Activated CD4-positive, alpha-beta T cell treated with anti-CD3 and anti-CD28 coated beads for 36 hours (primary cell): ENCODE measurements at regions not wholly inside any gene's neighbourhood (a gene's known extent, or its start where the extent isn't known, plus 50 kb on each side); places are given as distances from the start of the nearest gene placed in this dataset.
"Not testable (repeated sequence)": the region's sequence is repeated elsewhere in the genome, so short reads cannot be mapped to it uniquely, and the experiment has no call there.

Experiments used
- ATAC-seq: fragments of 200-7000 bp; cut with Tn5 transposase; one replicate; pipeline ENCODE4 v1.10.0; 2021; ENCODE audit warnings: mild to moderate bottlenecking, moderate library complexity
- CTCF ChIA-PET: fragments of 350-600 bp; sonication (Branson Sonifier 250); formaldehyde crosslinking; loops from one replicate; lab custom pipeline; 2021; ENCODE audit warnings: antibody characterized with exemption; lab: Charles Lee
- POLR2A ChIA-PET: fragments of 350-600 bp; sonication (Branson Sonifier 250); formaldehyde crosslinking; loops from one replicate; lab custom pipeline; 2021; ENCODE audit warnings: antibody characterized with exemption, inconsistent platforms; lab: Charles Lee
- DNase-seq: peaks from one replicate; pipeline ENCODE4 v3.0.0-alpha.2; 2020
- H3K27ac Mint-ChIP-seq: one replicate; pipeline ENCODE4 v1.8.0; 2021; ENCODE audit warnings: mixed read lengths
- H3K27me3 Mint-ChIP-seq: one replicate; pipeline ENCODE4 v1.8.0; 2021; ENCODE audit warnings: mixed read lengths
- H3K36me3 Mint-ChIP-seq: one replicate; pipeline ENCODE4 v1.8.0; 2021; ENCODE audit warnings: low read depth, mixed read lengths
- H3K4me1 Mint-ChIP-seq: one replicate; pipeline ENCODE4 v1.8.0; 2021; ENCODE audit warnings: mixed read lengths
- H3K4me3 Mint-ChIP-seq: one replicate; pipeline ENCODE4 v1.8.0; 2021; ENCODE audit warnings: mild to moderate bottlenecking, moderate library complexity, mixed read lengths
- H3K9me3 Mint-ChIP-seq: one replicate; pipeline ENCODE4 v1.8.0; 2021; ENCODE audit warnings: low read depth, mixed read lengths
- intact Hi-C, 2 experiments: fragments of 100-400 bp; cut with DNase I in 1 of 2; cut with micrococcal nuclease in 1 of 2; formaldehyde crosslinking; loops; one replicate each; pipeline versions ENCODE4 v1.14.2 to v1.15.1; 2022 to 2024; cut with DNase I, micrococcal nuclease

DNA sequence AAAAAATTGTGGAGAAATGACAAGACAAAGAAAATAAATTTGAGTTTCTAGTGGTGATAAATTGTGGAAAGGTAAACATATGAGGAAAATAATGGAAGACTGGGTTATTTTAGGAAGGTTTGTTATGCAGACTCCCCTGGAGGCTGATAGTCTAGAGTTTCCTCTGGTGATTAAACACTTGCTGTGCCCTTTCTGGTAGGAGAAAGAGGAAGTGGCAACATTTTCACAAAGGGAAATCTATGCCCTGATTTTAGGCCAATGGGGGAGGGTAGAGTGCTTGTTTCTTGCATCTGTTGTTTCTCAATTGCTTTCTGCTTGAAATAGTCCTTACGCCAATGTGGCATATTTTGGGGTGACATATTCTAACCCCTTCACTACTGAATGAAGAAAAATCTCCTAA lies 129.1 kb upstream of the DOK5 start:
- intact Hi-C loops: no loop called here
- Mint-ChIP-seq H3K9me3 (no peaks in the 10 kb centered on the region), H3K36me3 (no peaks in the 10 kb centered on the region), H3K27me3 (peaks cover 16% of the 10 kb centered on the region), H3K27ac (no peak overlapping the region), H3K4me3 (no peak overlapping the region), H3K4me1 (peaks cover 16% of the 10 kb centered on the region)
- POLR2A ChIA-PET: no interaction called here
- no peak for DNase-seq
- CTCF ChIA-PET: no interaction called here
- no peak for ATAC-seq

DNA sequence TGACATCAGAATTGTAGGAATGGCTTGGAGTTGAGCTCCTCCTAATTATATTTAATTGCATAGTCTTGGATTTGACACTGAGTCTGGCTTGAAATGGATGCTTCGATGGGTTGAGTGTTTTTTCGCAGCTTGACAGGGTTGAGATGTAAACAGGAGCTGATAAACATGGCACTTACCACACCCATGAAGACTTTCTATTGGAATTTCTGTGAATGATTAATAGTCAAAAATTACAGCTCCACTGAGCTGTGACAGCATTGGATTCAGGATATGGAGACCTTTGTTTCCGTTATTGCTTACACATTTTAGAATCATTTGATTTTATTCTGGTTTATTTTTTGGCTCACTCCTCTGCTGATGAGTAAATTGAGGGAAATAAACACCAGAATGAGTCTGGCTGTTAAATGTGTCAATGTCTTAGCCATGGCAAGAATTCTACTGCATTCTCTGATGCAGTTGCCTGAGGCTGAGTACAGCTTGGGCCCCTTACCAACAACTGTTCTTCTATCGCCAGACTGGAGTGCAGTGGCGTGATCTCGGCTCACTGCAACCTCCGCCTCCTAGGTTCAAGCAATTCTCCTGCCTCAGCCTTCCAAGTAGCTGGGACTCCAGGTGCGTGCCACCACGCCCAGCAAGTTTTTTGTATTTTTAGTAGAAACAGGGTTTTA lies 128.1 kb upstream of the DOK5 start:
- Mint-ChIP-seq H3K27ac (no peak overlapping the region), H3K9me3 (no peaks in the 10 kb centered on the region), H3K4me3 (no peak overlapping the region), H3K4me1 (peaks cover 23% of the 10 kb centered on the region), H3K27me3 (peaks cover 16% of the 10 kb centered on the region), H3K36me3 (no peaks in the 10 kb centered on the region)
- DNase-seq: no peak
- ATAC-seq: no peak
- ChIA-PET CTCF (no interaction called here), POLR2A (no interaction called here)
- intact Hi-C loops: no loop called here

DNA sequence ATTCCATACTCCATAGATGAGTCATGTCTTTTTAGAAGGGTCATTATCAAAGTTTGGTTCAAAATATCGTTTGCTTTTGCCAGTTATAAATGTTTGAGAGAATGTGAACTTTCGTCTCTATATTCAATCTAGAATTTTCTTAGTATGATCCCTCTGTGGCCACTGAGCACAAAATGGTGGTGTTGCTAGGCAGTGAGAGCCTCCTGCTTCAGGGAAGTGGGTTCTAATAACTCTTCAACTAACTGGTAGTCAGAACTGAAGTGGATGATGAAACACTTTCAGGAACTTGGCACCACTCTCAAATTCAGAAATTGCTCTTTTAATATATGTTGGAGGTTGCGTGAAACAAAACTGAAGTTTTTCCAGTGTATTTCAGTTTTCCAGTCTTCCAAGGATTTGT lies 125.0 kb upstream of the DOK5 start:
- intact Hi-C loops: no loop called here
- H3K4me1 Mint-ChIP-seq: peaks cover 22% of the 10 kb centered on the region
- peak overlapping the region; percentile 74 for H3K27ac Mint-ChIP-seq

GRCh38 chr20:54351371-54352136 lies 123.8 kb upstream of the DOK5 start:
- Mint-ChIP-seq H3K9me3 (no peaks in the 10 kb centered on the region), H3K36me3 (no peaks in the 10 kb centered on the region), H3K27me3 (peaks cover 17% of the 10 kb centered on the region), H3K4me1 (peaks cover 15% of the 10 kb centered on the region), H3K4me3 (no peak overlapping the region), H3K27ac (no peak overlapping the region)
- POLR2A ChIA-PET: no interaction called here
- DNase-seq: peak; percentile 7
- ATAC-seq: peak; percentile 52
- intact Hi-C loops: no loop called here
- CTCF ChIA-PET: interaction anchor here (0.6 kb wide), 1 partner anchor 103 kb away, joined by 4 read pairs; no protein-coding TSS in a partner anchor

More for the DNA sequence above, 125.0 kb upstream of the DOK5 start:
- ChIA-PET CTCF (no interaction called here), POLR2A (no interaction called here)
- DNase-seq (peak; percentile 14), ATAC-seq (peak; percentile 35)
- Mint-ChIP-seq H3K4me3 (no peak overlapping the region), H3K9me3 (no peaks in the 10 kb centered on the region), H3K36me3 (no peaks in the 10 kb centered on the region), H3K27me3 (peaks cover 15% of the 10 kb centered on the region)

- H3K36me3 Mint-ChIP-seq, intact Hi-C loops, H3K27ac Mint-ChIP-seq, CTCF ChIA-PET, H3K9me3 Mint-ChIP-seq, H3K4me3 Mint-ChIP-seq, ATAC-seq, POLR2A ChIA-PET, DNase-seq: not testable (repeated sequence)
- Mint-ChIP-seq H3K27me3 (peaks cover 20% of the 10 kb centered on the region), H3K4me1 (peaks cover 15% of the 10 kb centered on the region)
Measured at GRCh38 chr20:54352541-54352940, 122.9 kb upstream of the DOK5 start.

DNA sequence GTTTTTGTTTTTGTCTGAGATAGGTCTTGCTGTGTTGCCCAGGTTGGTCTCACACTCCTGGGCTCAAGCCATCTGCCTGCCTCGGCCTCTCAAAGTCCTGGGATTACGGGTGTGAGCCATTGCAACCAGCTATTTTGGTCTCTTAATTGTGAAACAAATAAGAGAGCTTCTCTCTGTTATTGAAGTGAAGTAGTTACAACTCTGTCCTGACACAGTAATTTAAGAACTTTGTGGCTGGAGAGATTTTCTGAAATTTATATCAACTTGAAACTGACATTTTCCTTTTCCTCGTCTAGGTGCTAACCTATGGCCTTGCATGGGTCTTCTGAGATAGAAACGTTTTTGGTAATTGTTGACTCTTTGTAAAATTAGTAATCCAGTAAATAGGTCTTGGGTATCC lies 122.1 kb upstream of the DOK5 start:
- Mint-ChIP-seq H3K9me3 (no peaks in the 10 kb centered on the region), H3K27me3 (peaks cover 20% of the 10 kb centered on the region), H3K4me3 (no peak overlapping the region), H3K36me3 (no peaks in the 10 kb centered on the region), H3K27ac (peak overlapping the region; percentile 1), H3K4me1 (peaks cover 15% of the 10 kb centered on the region)
- ChIA-PET POLR2A (no interaction called here), CTCF (interaction anchor here (0.6 kb wide), 1 partner anchor 33 kb away, joined by 3 read pairs; no protein-coding TSS in a partner anchor)
- no peak for DNase-seq
- ATAC-seq: peak; percentile 58
- intact Hi-C loops: loop anchor here in 1 of 2 experiments (1.0 kb wide), 1 partner anchor 68 kb away; no protein-coding TSS in a partner anchor

GRCh38 chr20:54355631-54356280 lies 119.6 kb upstream of the DOK5 start:
- Mint-ChIP-seq H3K4me3 (no peak overlapping the region), H3K4me1 (peaks cover 10% of the 10 kb centered on the region), H3K27me3 (peaks cover 17% of the 10 kb centered on the region), H3K36me3 (no peaks in the 10 kb centered on the region), H3K9me3 (no peaks in the 10 kb centered on the region), H3K27ac (no peak overlapping the region)
- DNase-seq (no peak), ATAC-seq (no peak)
- CTCF ChIA-PET: interaction anchor here (0.6 kb wide), 1 partner anchor 104 kb away, joined by 5 read pairs; no protein-coding TSS in a partner anchor
- intact Hi-C loops: no loop called here
- POLR2A ChIA-PET: no interaction called here

DNA sequence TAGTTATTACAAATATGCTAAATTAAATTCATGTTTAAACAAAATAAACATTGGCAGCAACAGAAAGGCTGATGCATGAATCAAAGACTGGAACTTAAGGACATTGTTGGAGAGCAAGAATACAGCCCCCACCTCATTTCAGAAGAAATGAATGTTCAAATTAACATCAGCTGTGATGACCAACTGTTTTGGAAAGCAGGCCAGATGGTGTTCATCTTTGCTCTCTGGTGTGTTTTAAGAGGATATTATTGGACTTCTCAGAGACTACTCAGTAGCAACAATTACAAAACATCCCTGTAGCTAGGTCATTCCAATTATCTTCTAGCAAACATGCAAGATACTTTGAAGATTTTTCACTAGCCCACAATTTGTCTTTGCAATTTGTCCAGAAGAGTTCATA lies 118.6 kb upstream of the DOK5 start:
- no peak overlapping the region for H3K27ac Mint-ChIP-seq
- H3K36me3 Mint-ChIP-seq: no peaks in the 10 kb centered on the region
- no peak for ATAC-seq
- ChIA-PET CTCF (no interaction called here), POLR2A (no interaction called here)
- H3K4me1 Mint-ChIP-seq: peaks cover 4% of the 10 kb centered on the region
- no peak overlapping the region for H3K4me3 Mint-ChIP-seq
- no peak for DNase-seq
- intact Hi-C loops: no loop called here
- H3K9me3 Mint-ChIP-seq: no peaks in the 10 kb centered on the region
- H3K27me3 Mint-ChIP-seq: peaks cover 15% of the 10 kb centered on the region

DNA sequence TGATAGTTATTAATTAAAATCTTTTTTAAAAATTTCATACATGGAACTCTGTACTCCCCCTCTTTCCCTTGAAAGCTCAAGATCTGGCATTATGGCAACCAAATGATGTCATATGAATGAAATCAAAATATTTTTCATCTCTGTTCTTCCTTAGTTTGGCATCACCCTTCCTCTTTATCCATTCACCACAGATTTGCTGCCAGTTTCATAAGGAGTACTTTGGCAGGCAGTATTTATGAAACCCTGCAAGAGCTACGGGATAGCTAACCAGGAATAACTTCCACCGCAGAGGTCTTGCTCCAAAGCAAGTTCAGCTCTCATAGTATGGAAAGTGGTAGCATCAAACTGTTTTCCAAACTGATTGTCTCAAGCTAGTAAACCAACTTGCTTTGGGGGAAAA lies 113.9 kb upstream of the DOK5 start:
- Mint-ChIP-seq H3K4me3 (no peak overlapping the region), H3K27ac (no peak overlapping the region), H3K4me1 (peaks cover 4% of the 10 kb centered on the region), H3K9me3 (no peaks in the 10 kb centered on the region), H3K36me3 (no peaks in the 10 kb centered on the region), H3K27me3 (peaks cover 10% of the 10 kb centered on the region)
- intact Hi-C loops: no loop called here
- DNase-seq: no peak
- ATAC-seq: no peak
- ChIA-PET CTCF (no interaction called here), POLR2A (no interaction called here)

GRCh38 chr20:54362283-54362682 lies 113.1 kb upstream of the DOK5 start:
- ATAC-seq: no peak
- peaks cover 4% of the 10 kb centered on the region for H3K4me1 Mint-ChIP-seq

GRCh38 chr20:54364365-54364764 lies 111.0 kb upstream of the DOK5 start:
- H3K4me1 Mint-ChIP-seq: peaks cover 4% of the 10 kb centered on the region
- H3K27me3 Mint-ChIP-seq: peaks cover 10% of the 10 kb centered on the region
- ATAC-seq (no peak), DNase-seq (no peak)
- CTCF ChIA-PET: interaction anchor here (0.7 kb wide), 1 partner anchor 58 kb away, joined by 3 read pairs; no protein-coding TSS in a partner anchor
- intact Hi-C loops: no loop called here
- H3K36me3 Mint-ChIP-seq: no peaks in the 10 kb centered on the region
- H3K27ac Mint-ChIP-seq: no peak overlapping the region
- POLR2A ChIA-PET: no interaction called here
- H3K9me3 Mint-ChIP-seq: no peaks in the 10 kb centered on the region
- H3K4me3 Mint-ChIP-seq: no peak overlapping the region

More at GRCh38 chr20:54362283-54362682, 113.1 kb upstream of the DOK5 start:
- H3K27ac Mint-ChIP-seq: no peak overlapping the region
- ChIA-PET CTCF (no interaction called here), POLR2A (no interaction called here)
- no peak overlapping the region for H3K4me3 Mint-ChIP-seq
- intact Hi-C loops: no loop called here
- peaks cover 11% of the 10 kb centered on the region for H3K27me3 Mint-ChIP-seq
- DNase-seq: no peak
- H3K36me3 Mint-ChIP-seq: no peaks in the 10 kb centered on the region
- H3K9me3 Mint-ChIP-seq: no peaks in the 10 kb centered on the region
